GM23338 (cell line): ENCODE measurements at regions not wholly inside any gene's neighbourhood (a gene's known extent, or its start where the extent isn't known, plus 50 kb on each side); places are given as distances from the start of the nearest gene placed in this dataset.

ENCODE experiments used
- ATAC-seq: fragments of 200-7000 bp; cut with Tn5 transposase; 3 replicates; pipeline ENCODE4 v1.9.1; 2020
- DNase-seq: peaks from one replicate; pipeline ENCODE4 v3.0.0-alpha.2; 2015; ENCODE audit warnings: low spot score
- H2AFZ ChIP-seq: fragments of 200-600 bp; sonication (generic); 2 replicates; pipeline ENCODE4 v1.8.0; 2016; ENCODE audit warnings: antibody characterized with exemption, mild to moderate bottlenecking, moderate library complexity
- H3F3A ChIP-seq: fragments of 200-600 bp; sonication (generic); replicated peaks from 2 replicates; pipeline ENCODE4 v1.8.0; 2017; ENCODE audit warnings: antibody characterized with exemption, mixed run types, low read depth
- H3K27ac ChIP-seq: fragments of 200-600 bp; sonication (generic); 2 replicates; pipeline ENCODE4 v1.6.1; 2016; ENCODE audit warnings: low read depth
- H3K27me3 ChIP-seq: fragments of 200-600 bp; sonication (generic); 2 replicates; pipeline ENCODE4 v1.8.0; 2016; ENCODE audit warnings: mild to moderate bottlenecking, mixed run types, moderate library complexity; ENCODE audit not compliant: insufficient read depth
- H3K36me3 ChIP-seq: fragments of 200-600 bp; sonication (generic); 2 replicates; pipeline ENCODE4 v1.8.0; 2016; ENCODE audit warnings: mild to moderate bottlenecking; ENCODE audit not compliant: insufficient read depth
- H3K4me1 ChIP-seq: fragments of 200-600 bp; sonication (generic); 2 replicates; pipeline ENCODE4 v1.8.0; 2016; ENCODE audit warnings: mild to moderate bottlenecking, moderate library complexity; ENCODE audit not compliant: insufficient read depth
- H3K4me2 ChIP-seq: fragments of 200-600 bp; sonication (generic); 2 replicates; pipeline ENCODE4 v1.7.1; 2017; ENCODE audit warnings: mixed run types
- H3K4me3 ChIP-seq: fragments of 200-600 bp; sonication (generic); 2 replicates; pipeline ENCODE4 v1.6.1; 2016; ENCODE audit warnings: mixed run types
- H3K79me2 ChIP-seq: fragments of 200-600 bp; sonication (generic); replicated peaks from 2 replicates; pipeline ENCODE4 v1.8.0; 2017; ENCODE audit warnings: mild to moderate bottlenecking; ENCODE audit not compliant: insufficient read depth
- H3K9me2 ChIP-seq: fragments of 200-600 bp; sonication (generic); 2 replicates; pipeline ENCODE4 v1.8.0; 2017; ENCODE audit not compliant: insufficient read depth
- H4K20me1 ChIP-seq: fragments of 200-600 bp; sonication (generic); replicated peaks from 2 replicates; pipeline ENCODE4 v1.8.0; 2017; ENCODE audit warnings: mild to moderate bottlenecking; ENCODE audit not compliant: insufficient read depth
- H3K27ac Mint-ChIP-seq: 2 replicates; pipeline ENCODE4 v1.8.0; 2020; ENCODE audit warnings: inconsistent platforms, mild to moderate bottlenecking, moderate library complexity, mixed read lengths
- H3K27me3 Mint-ChIP-seq: 3 replicates; pipeline ENCODE4 v1.8.0; 2022; ENCODE audit warnings: low read depth, mild to moderate bottlenecking, moderate library complexity, mixed read lengths, inconsistent platforms; ENCODE audit not compliant: insufficient read depth, poor library complexity
- H3K36me3 Mint-ChIP-seq: 3 replicates; pipeline ENCODE4 v1.8.0; 2021; ENCODE audit warnings: low read depth, mild to moderate bottlenecking, inconsistent platforms, moderate library complexity, mixed read lengths
- H3K4me1 Mint-ChIP-seq: 3 replicates; pipeline ENCODE4 v1.8.0; 2020; ENCODE audit warnings: mild to moderate bottlenecking, inconsistent platforms, mixed read lengths
- H3K4me3 Mint-ChIP-seq: 3 replicates; pipeline ENCODE4 v1.8.0; 2021; ENCODE audit warnings: moderate library complexity, mild to moderate bottlenecking, inconsistent platforms, mixed read lengths
- H3K9me3 Mint-ChIP-seq: 3 replicates; pipeline ENCODE4 v1.8.0; 2020; ENCODE audit warnings: moderate library complexity, mild to moderate bottlenecking, inconsistent platforms, mixed read lengths
- CREB1 ChIP-seq: fragments of 250-450 bp; sonication (Bioruptor Pico); IDR thresholded peaks from 2 replicates; pipeline ENCODE4 v1.5.0; 2020; ENCODE audit warnings: low read depth, mild to moderate bottlenecking, moderate library complexity
- EZH2phosphoT487 ChIP-seq: fragments of 200-600 bp; sonication (generic); IDR thresholded peaks from one replicate; pipeline ENCODE4 v1.8.1; 2018; ENCODE audit warnings: antibody characterized with exemption; ENCODE audit not compliant: unreplicated experiment
- POLR2AphosphoS5 ChIP-seq: IDR thresholded peaks from 2 replicates; pipeline ENCODE4 v1.6.1; 2016; ENCODE audit warnings: antibody characterized with exemption, low read depth
- REST ChIP-seq: IDR thresholded peaks from one replicate; pipeline ENCODE4 v1.6.1; 2018; ENCODE audit warnings: antibody characterized with exemption; ENCODE audit not compliant: unreplicated experiment
- STAT1 ChIP-seq: IDR thresholded peaks from one replicate; pipeline ENCODE4 v1.6.1; 2016; ENCODE audit warnings: antibody characterized with exemption; ENCODE audit not compliant: unreplicated experiment
- ZNF114 ChIP-seq: fragments of 250-450 bp; sonication (Bioruptor Pico); IDR thresholded peaks from 2 replicates; pipeline ENCODE4 v1.5.0; 2020; ENCODE audit warnings: mild to moderate bottlenecking, moderate library complexity
- ZNF331 ChIP-seq: fragments of 250-450 bp; sonication (Bioruptor Pico); IDR thresholded peaks from 2 replicates; pipeline ENCODE4 v1.5.0; 2020; ENCODE audit warnings: low read depth, mild to moderate bottlenecking, moderate library complexity
- TF ChIP-seq, protein P1 (sequence below), 2 experiments: fragments of 200-600 bp in 1 of 2; sonication (generic) in 1 of 2; conservative IDR thresholded peaks; 2 replicates each; pipeline versions ENCODE4 v1.5.1 to v1.6.1; 2016 to 2017; ENCODE audit warnings: antibody characterized with exemption in 2 of 2, low read depth in 2 of 2, mild to moderate bottlenecking in 2 of 2, moderate library complexity in 1 of 2

DNA sequence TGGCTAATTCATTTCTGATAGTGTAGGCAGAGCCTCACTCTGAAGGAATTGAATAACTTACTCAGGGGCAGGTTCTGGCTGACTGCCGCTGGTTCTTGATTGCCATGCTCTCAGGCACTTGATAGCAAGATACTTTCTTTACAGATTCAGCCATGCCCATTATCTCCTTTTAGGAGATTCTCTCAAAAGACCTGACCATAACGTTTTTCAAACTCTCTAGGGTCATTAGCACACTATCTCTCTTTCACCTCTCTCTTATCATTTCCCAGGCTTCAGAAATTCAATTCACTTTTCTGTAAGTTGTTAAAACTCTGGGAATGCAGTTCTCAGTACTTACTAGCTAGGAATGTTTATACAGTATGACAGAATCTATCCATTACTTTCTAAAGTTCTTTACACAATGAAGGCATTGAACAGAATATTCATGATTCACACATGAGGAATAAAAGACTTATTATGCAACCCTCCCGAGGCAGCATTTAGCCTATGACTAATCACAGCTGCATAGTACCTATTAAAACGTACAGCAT is 850.3 kb upstream of the CADM2 start:
- Mint-ChIP-seq H3K27me3 (no peaks in the 10 kb centered on the region), H3K9me3 (no peaks in the 10 kb centered on the region), H3K4me1 (peaks cover 25% of the 10 kb centered on the region), H3K27ac (no peak overlapping the region), H3K36me3 (no peaks in the 10 kb centered on the region), H3K4me3 (no peak overlapping the region)
- no peak for DNase-seq
- Histone ChIP-seq H2AFZ (no peak overlapping the region; the same call in 1 of the 2 replicates), H3K4me3 (no peak overlapping the region), H3K4me1 (peaks cover 23% of the 10 kb centered on the region), H3K27me3 (no peaks in the 10 kb centered on the region), H3K36me3 (no peaks in the 10 kb centered on the region), H3K27ac (no peak overlapping the region), H4K20me1 (no peaks in the 10 kb centered on the region), H3K4me2 (no peak overlapping the region), H3K9me2 (peaks cover 4% of the 10 kb centered on the region; the same call in 1 of the 2 replicates), H3F3A (no peaks in the 10 kb centered on the region), H3K79me2 (no peaks in the 10 kb centered on the region)
- TF ChIP-seq ZNF114 (CRISPR knock-in tag) = no peak
- TF ChIP-seq ZNF331 (CRISPR knock-in tag) = no peak
- TF ChIP-seq, protein P1, sequence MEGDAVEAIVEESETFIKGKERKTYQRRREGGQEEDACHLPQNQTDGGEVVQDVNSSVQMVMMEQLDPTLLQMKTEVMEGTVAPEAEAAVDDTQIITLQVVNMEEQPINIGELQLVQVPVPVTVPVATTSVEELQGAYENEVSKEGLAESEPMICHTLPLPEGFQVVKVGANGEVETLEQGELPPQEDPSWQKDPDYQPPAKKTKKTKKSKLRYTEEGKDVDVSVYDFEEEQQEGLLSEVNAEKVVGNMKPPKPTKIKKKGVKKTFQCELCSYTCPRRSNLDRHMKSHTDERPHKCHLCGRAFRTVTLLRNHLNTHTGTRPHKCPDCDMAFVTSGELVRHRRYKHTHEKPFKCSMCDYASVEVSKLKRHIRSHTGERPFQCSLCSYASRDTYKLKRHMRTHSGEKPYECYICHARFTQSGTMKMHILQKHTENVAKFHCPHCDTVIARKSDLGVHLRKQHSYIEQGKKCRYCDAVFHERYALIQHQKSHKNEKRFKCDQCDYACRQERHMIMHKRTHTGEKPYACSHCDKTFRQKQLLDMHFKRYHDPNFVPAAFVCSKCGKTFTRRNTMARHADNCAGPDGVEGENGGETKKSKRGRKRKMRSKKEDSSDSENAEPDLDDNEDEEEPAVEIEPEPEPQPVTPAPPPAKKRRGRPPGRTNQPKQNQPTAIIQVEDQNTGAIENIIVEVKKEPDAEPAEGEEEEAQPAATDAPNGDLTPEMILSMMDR (conservative IDR thresholded peaks at IDR 0.05; ENCODE audit: low read depth in 2 of 2) = no peak
- no peak for TF ChIP-seq REST
- no peak for TF ChIP-seq POLR2AphosphoS5
- TF ChIP-seq EZH2phosphoT487 = no peak
- no peak for TF ChIP-seq STAT1
- TF ChIP-seq CREB1 (CRISPR knock-in tag) = no peak
- peak; percentile 45; the same call in 2 of the 3 replicates for ATAC-seq

GRCh38 chr3:84109911-84110310 is 848.9 kb upstream of the CADM2 start:
- Histone ChIP-seq H3K27ac (no peak overlapping the region), H3F3A (no peaks in the 10 kb centered on the region), H3K36me3 (no peaks in the 10 kb centered on the region), H4K20me1 (no peaks in the 10 kb centered on the region), H3K4me1 (peaks cover 23% of the 10 kb centered on the region), H3K9me2 (peaks cover 4% of the 10 kb centered on the region; the same call in 1 of the 2 replicates), H3K4me3 (no peak overlapping the region), H3K4me2 (peak overlapping the region; percentile 29; the same call in 1 of the 2 replicates), H2AFZ (0 out of 2 replicates have a peak overlapping the region, but pooled peaks have one; percentile 16), H3K79me2 (no peaks in the 10 kb centered on the region), H3K27me3 (no peaks in the 10 kb centered on the region)
- Mint-ChIP-seq H3K27me3 (no peaks in the 10 kb centered on the region), H3K36me3 (no peaks in the 10 kb centered on the region), H3K27ac (peak overlapping the region; percentile 32; the same call in 1 of the 2 replicates), H3K9me3 (no peaks in the 10 kb centered on the region), H3K4me1 (peaks cover 25% of the 10 kb centered on the region), H3K4me3 (no peak overlapping the region)
- TF ChIP-seq REST = no peak
- TF ChIP-seq EZH2phosphoT487 = no peak
- no peak for TF ChIP-seq CREB1 (CRISPR knock-in tag)
- ATAC-seq (no peak), DNase-seq (no peak)
